H9 (cell line): ENCODE measurements at regions not wholly inside any gene's neighbourhood (a gene's known extent, or its start where the extent isn't known, plus 50 kb on each side); places are given as distances from the start of the nearest gene placed in this dataset.

ENCODE experiments used
- DNase-seq: peaks from one replicate; pipeline ENCODE4 v3.0.0-alpha.2; 2017
- H2AFZ ChIP-seq: one replicate; pipeline ENCODE4 v1.6.1; 2013; ENCODE audit warnings: mild to moderate bottlenecking, low read length, control low read depth, moderate library complexity
- H2AK5ac ChIP-seq: 2 replicates; pipeline ENCODE4 v1.6.1; 2013; ENCODE audit warnings: low read length, control low read depth, mixed read lengths; ENCODE audit not compliant: insufficient read length
- H2BK120ac ChIP-seq: one replicate; pipeline ENCODE4 v1.6.1; 2013; ENCODE audit warnings: low read depth, mild to moderate bottlenecking, low read length, control low read depth, inconsistent platforms; ENCODE audit not compliant: poor library complexity, severe bottlenecking
- H2BK12ac ChIP-seq: 2 replicates; pipeline ENCODE4 v1.6.1; 2013; ENCODE audit warnings: low read length, control low read depth, mixed read lengths, low read depth; ENCODE audit not compliant: insufficient read length
- H2BK15ac ChIP-seq: 2 replicates; pipeline ENCODE4 v1.6.1; 2013; ENCODE audit warnings: low read depth, low read length, control low read depth
- H2BK20ac ChIP-seq: one replicate; pipeline ENCODE4 v1.6.1; 2013; ENCODE audit warnings: low read depth, mild to moderate bottlenecking, low read length, control low read depth, inconsistent platforms; ENCODE audit not compliant: poor library complexity, severe bottlenecking
- H2BK5ac ChIP-seq: 2 replicates; pipeline ENCODE4 v1.6.1; 2013; ENCODE audit warnings: low read length, control low read depth, mixed read lengths; ENCODE audit not compliant: insufficient read length
- H3K14ac ChIP-seq: 2 replicates; pipeline ENCODE4 v1.6.1; 2013; ENCODE audit warnings: low read length, control low read depth; ENCODE audit not compliant: insufficient read depth
- H3K18ac ChIP-seq: 2 replicates; pipeline ENCODE4 v1.6.1; 2013; ENCODE audit warnings: low read depth, mild to moderate bottlenecking, mixed read lengths, low read length, control low read depth; ENCODE audit not compliant: insufficient read length
- H3K23ac ChIP-seq: 2 replicates; pipeline ENCODE4 v1.6.1; 2013; ENCODE audit warnings: low read length, control low read depth, mixed read lengths, low read depth; ENCODE audit not compliant: insufficient read length
- H3K23me2 ChIP-seq: 2 replicates; pipeline ENCODE4 v1.6.1; 2013; ENCODE audit warnings: low read depth, mild to moderate bottlenecking, mixed read lengths, low read length, control low read depth; ENCODE audit not compliant: insufficient read length, poor library complexity, severe bottlenecking
- H3K27ac ChIP-seq: 2 replicates; pipeline ENCODE4 v1.5.1; 2013; ENCODE audit warnings: low read length, control low read depth, mixed read lengths, low read depth; ENCODE audit not compliant: insufficient read length
- H3K27me3 ChIP-seq: 2 replicates; pipeline ENCODE4 v1.6.1; 2013; ENCODE audit warnings: low read length, control low read depth, inconsistent platforms; ENCODE audit not compliant: insufficient read depth
- H3K4ac ChIP-seq: 2 replicates; pipeline ENCODE4 v1.6.1; 2013; ENCODE audit warnings: low read depth, mild to moderate bottlenecking, control low read depth, inconsistent platforms, low read length, moderate library complexity
- H3K4me1 ChIP-seq: 2 replicates; pipeline ENCODE4 v1.6.1; 2013; ENCODE audit warnings: low read length, control low read depth, inconsistent platforms; ENCODE audit not compliant: insufficient read depth
- H3K4me2 ChIP-seq: 2 replicates; pipeline ENCODE4 v1.6.1; 2013; ENCODE audit warnings: low read length, control low read depth, mixed read lengths; ENCODE audit not compliant: insufficient read length, insufficient read depth
- H3K56ac ChIP-seq: 2 replicates; pipeline ENCODE4 v1.6.1; 2013; ENCODE audit warnings: low read depth, mild to moderate bottlenecking, mixed read lengths, low read length, control low read depth; ENCODE audit not compliant: insufficient read length
- H3K79me1 ChIP-seq: 2 replicates; pipeline ENCODE4 v1.6.1; 2013; ENCODE audit warnings: low read depth, mild to moderate bottlenecking, moderate library complexity, low read length, control low read depth, inconsistent platforms; ENCODE audit not compliant: insufficient read depth, poor library complexity, severe bottlenecking
- H3K79me2 ChIP-seq: 2 replicates; pipeline ENCODE4 v1.6.1; 2013; ENCODE audit warnings: low read length, control low read depth, inconsistent platforms; ENCODE audit not compliant: insufficient read depth
- H3K9ac ChIP-seq: 2 replicates; pipeline ENCODE4 v1.6.1; 2013; ENCODE audit warnings: low read length, control low read depth, mixed read lengths; ENCODE audit not compliant: insufficient read length; ENCODE audit errors: extremely low read depth
- H3K9me3 ChIP-seq: one replicate; pipeline ENCODE4 v1.6.1; 2013; ENCODE audit warnings: low read depth, low read length, inconsistent platforms; ENCODE audit not compliant: control insufficient read depth
- H3T11ph ChIP-seq: one replicate; pipeline ENCODE4 v1.6.1; 2013; ENCODE audit warnings: mild to moderate bottlenecking, low read length, control low read depth, inconsistent platforms
- H4K20me1 ChIP-seq: one replicate; pipeline ENCODE4 v1.6.1; 2013; ENCODE audit not compliant: control insufficient read depth, insufficient read length, insufficient read depth
- H4K5ac ChIP-seq: 2 replicates; pipeline ENCODE4 v1.6.1; 2013; ENCODE audit warnings: low read depth, mild to moderate bottlenecking, mixed read lengths, low read length, control low read depth; ENCODE audit not compliant: insufficient read length
- H4K8ac ChIP-seq: replicated peaks from 2 replicates; pipeline ENCODE4 v1.6.1; 2013; ENCODE audit warnings: low read length, control low read depth, mixed read lengths, low read depth; ENCODE audit not compliant: insufficient read length
- H4K91ac ChIP-seq: 2 replicates; pipeline ENCODE4 v1.6.1; 2013; ENCODE audit warnings: low read depth, mild to moderate bottlenecking, moderate library complexity, mixed read lengths, low read length, control low read depth; ENCODE audit not compliant: insufficient read length
- H3K27ac Mint-ChIP-seq, 3 experiments: 2 replicates in 2 of 3; 3 replicates in 1 of 3; pipeline ENCODE4 v1.8.0; 2020 to 2021; ENCODE audit warnings: mixed read lengths in 3 of 3, mild to moderate bottlenecking in 1 of 3, moderate library complexity in 1 of 3
- H3K27me3 Mint-ChIP-seq: 2 replicates; pipeline ENCODE4 v1.8.0; 2021; ENCODE audit warnings: low read depth, mild to moderate bottlenecking, moderate library complexity, mixed read lengths
- H3K36me3 Mint-ChIP-seq, 3 experiments: 2 replicates in 2 of 3; 3 replicates in 1 of 3; pipeline ENCODE4 v1.8.0; 2020 to 2021; ENCODE audit warnings: low read depth in 3 of 3, mixed read lengths in 3 of 3; ENCODE audit not compliant: insufficient read depth in 1 of 3
- H3K4me1 Mint-ChIP-seq, 2 experiments: 2 replicates each; pipeline ENCODE4 v1.8.0; 2020; ENCODE audit warnings: mixed read lengths in 2 of 2
- H3K4me3 Mint-ChIP-seq, 2 experiments: 2 replicates in 1 of 2; 3 replicates in 1 of 2; pipeline ENCODE4 v1.8.0; 2020 to 2021; ENCODE audit warnings: mild to moderate bottlenecking in 2 of 2, mixed read lengths in 2 of 2, moderate library complexity in 1 of 2
- H3K9me3 Mint-ChIP-seq, 2 experiments: 2 replicates in 1 of 2; 3 replicates in 1 of 2; pipeline ENCODE4 v1.8.0; 2020; ENCODE audit warnings: mild to moderate bottlenecking in 2 of 2, mixed read lengths in 2 of 2, moderate library complexity in 1 of 2
- WGBS: extraction: QIAGEN DNeasy Blood & Tissue Kit; methylation state at CpG from one replicate; pipeline ENCODE4 v1.1.7; 2013; ENCODE audit warnings: missing lambda C conversion rate, low lambda C conversion rate, mixed read lengths; ENCODE audit not compliant: insufficient read length; ENCODE audit errors: extremely low coverage; 5-methylcytosine and 5-hydroxymethylcytosine counted together
- TF ChIP-seq, protein P1 (sequence below): fragments of 200-600 bp; sonication (generic); conservative IDR thresholded peaks from 3 replicates; pipeline ENCODE4 v1.8.0; 2021; ENCODE audit warnings: antibody characterized with exemption, mild to moderate bottlenecking

DNA sequence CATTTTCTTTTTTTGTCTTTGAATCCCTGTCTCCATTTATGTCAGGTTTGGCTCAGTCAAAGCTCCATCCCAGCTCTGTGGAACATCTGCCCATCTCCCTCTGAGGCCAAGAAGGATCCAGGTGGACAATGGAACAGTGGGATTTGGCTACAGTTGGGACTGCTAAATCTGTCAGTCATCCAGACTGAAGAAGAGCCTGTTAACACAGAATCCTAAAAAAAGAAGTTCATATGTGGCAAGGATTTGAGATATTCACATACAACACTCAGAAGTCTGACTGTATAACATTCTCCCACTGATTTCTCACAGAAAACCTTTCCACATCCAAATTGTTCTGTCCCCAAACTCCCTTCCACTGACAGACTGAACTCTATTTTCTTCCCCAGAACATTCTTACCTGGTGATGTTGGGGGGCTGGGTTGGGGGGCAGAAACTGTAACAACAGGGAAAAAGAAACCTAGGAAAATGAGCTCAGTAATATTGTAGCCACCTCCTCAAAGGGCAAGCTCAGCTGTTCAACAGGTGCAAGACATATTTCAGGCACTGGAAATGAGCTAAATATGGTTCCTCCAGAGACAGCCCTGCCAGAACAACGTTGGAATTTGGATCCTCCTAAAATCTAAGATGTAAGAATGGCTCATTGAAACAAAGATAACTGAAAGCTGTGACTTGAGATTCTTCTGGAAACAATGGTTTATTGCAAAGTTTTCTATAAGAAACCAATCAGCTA is 301.5 kb upstream of the CDH5 start:
- Mint-ChIP-seq H3K4me1 (peaks cover 19 to 20% of the 10 kb centered on the region in 2 experiments), H3K27me3 (peaks cover 2% of the 10 kb centered on the region)
- H3K4me2 ChIP-seq = no peak overlapping the region

More for the DNA sequence above, 301.5 kb upstream of the CDH5 start:
- Histone ChIP-seq H2BK15ac (no peak overlapping the region), H4K8ac (no peak overlapping the region), H4K20me1 (no peaks in the 10 kb centered on the region), H4K91ac (no peak overlapping the region), H2AFZ (no peak overlapping the region), H2BK12ac (no peak overlapping the region), H3K9me3 (no peaks in the 10 kb centered on the region), H2BK120ac (no peak overlapping the region), H3K27ac (no peak overlapping the region), H2BK5ac (no peak overlapping the region), H3K18ac (no peak overlapping the region), H4K5ac (no peak overlapping the region), H3K27me3 (no peaks in the 10 kb centered on the region), H3K56ac (no peak overlapping the region), H2AK5ac (no peak overlapping the region), H3K23ac (no peak overlapping the region), H2BK20ac (no peak overlapping the region), H3K23me2 (no peaks in the 10 kb centered on the region), H3K79me1 (no peaks in the 10 kb centered on the region), H3K9ac (no peak overlapping the region), H3T11ph (no peak overlapping the region), H3K79me2 (no peaks in the 10 kb centered on the region), H3K4me1 (peaks cover 4% of the 10 kb centered on the region; the same call in 1 of the 2 replicates), H3K4ac (no peak overlapping the region), H3K14ac (no peak overlapping the region)
- Mint-ChIP-seq H3K4me3 (no peak overlapping the region), H3K36me3 (no peaks in the 10 kb centered on the region), H3K9me3 (no peaks in the 10 kb centered on the region), H3K27ac (peak overlapping the region in 2 of 3 experiments; percentile 29 to 71; a peak in 3 of 7 replicates)
- WGBS = no CpG with 5 or more reads among the region's 1 CpG
- TF ChIP-seq, protein P1, sequence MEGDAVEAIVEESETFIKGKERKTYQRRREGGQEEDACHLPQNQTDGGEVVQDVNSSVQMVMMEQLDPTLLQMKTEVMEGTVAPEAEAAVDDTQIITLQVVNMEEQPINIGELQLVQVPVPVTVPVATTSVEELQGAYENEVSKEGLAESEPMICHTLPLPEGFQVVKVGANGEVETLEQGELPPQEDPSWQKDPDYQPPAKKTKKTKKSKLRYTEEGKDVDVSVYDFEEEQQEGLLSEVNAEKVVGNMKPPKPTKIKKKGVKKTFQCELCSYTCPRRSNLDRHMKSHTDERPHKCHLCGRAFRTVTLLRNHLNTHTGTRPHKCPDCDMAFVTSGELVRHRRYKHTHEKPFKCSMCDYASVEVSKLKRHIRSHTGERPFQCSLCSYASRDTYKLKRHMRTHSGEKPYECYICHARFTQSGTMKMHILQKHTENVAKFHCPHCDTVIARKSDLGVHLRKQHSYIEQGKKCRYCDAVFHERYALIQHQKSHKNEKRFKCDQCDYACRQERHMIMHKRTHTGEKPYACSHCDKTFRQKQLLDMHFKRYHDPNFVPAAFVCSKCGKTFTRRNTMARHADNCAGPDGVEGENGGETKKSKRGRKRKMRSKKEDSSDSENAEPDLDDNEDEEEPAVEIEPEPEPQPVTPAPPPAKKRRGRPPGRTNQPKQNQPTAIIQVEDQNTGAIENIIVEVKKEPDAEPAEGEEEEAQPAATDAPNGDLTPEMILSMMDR = no peak
- no peak for DNase-seq
